NB4 (cell line): ENCODE measurements at regions not wholly inside any gene's neighbourhood (a gene's known extent, or its start where the extent isn't known, plus 50 kb on each side); places are given as distances from the start of the nearest gene placed in this dataset.

Experiments used
- MAX ChIP-seq: IDR thresholded peaks from 2 replicates; pipeline ENCODE4 v1.6.1; 2011; ENCODE audit warnings: low read depth, low read length
- MYC ChIP-seq: IDR thresholded peaks from 2 replicates; pipeline ENCODE4 v1.6.1; 2011; ENCODE audit warnings: low read depth, low read length
- POLR2A ChIP-seq: IDR thresholded peaks from 2 replicates; pipeline ENCODE4 v1.6.1; 2011; ENCODE audit warnings: mild to moderate bottlenecking; ENCODE audit not compliant: insufficient read length; ENCODE audit errors: extremely low read depth
- TF ChIP-seq, protein P1 (sequence below): IDR thresholded peaks from one replicate; pipeline ENCODE4 v1.5.1; 2012; ENCODE audit warnings: low read depth, low read length

DNA sequence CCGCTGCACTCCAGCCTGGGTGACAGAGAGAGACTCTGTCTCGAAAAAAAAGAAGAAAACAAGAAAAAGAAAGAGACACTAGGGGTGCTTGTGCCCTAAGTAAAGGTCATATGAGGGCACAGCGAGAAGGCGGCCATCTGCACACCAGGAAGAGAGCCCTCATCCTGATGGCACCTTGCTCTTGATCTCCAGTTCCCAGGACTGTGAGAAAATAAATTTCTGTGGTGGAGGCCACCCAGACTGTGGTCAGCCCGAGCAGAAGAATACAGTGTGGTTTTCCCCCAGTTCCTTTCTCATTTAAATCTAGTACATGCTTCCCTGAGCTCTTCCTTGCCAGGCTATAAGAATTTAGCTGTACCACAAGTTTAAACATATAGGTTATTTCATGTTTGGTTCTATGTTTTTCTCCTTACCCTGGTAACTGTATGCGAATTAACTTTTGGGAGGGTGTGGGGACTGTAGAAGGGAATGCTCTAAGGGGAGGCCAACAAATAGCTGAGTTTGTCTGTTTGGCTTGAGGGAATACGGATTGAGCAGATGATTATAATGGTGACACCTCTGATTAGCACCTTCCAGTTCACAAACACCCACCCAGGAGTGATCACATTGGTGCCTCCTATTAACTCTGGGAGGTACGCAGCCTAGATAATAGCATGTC is 119.6 kb upstream of the ERRFI1 start:
- TF ChIP-seq, protein P1, sequence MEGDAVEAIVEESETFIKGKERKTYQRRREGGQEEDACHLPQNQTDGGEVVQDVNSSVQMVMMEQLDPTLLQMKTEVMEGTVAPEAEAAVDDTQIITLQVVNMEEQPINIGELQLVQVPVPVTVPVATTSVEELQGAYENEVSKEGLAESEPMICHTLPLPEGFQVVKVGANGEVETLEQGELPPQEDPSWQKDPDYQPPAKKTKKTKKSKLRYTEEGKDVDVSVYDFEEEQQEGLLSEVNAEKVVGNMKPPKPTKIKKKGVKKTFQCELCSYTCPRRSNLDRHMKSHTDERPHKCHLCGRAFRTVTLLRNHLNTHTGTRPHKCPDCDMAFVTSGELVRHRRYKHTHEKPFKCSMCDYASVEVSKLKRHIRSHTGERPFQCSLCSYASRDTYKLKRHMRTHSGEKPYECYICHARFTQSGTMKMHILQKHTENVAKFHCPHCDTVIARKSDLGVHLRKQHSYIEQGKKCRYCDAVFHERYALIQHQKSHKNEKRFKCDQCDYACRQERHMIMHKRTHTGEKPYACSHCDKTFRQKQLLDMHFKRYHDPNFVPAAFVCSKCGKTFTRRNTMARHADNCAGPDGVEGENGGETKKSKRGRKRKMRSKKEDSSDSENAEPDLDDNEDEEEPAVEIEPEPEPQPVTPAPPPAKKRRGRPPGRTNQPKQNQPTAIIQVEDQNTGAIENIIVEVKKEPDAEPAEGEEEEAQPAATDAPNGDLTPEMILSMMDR = no peak
- TF ChIP-seq MAX (no peak), POLR2A (no peak), MYC (no peak)
